WTC11 (cell line): ENCODE measurements at regions not wholly inside any gene's neighbourhood (a gene's known extent, or its start where the extent isn't known, plus 50 kb on each side); places are given as distances from the start of the nearest gene placed in this dataset.

ENCODE experiments used
- ESRRA ChIP-seq: sonication (generic); formaldehyde crosslinking; IDR thresholded peaks from 2 replicates; pipeline ENCODE4 v1.8.1; 2022; ENCODE audit warnings: mild to moderate bottlenecking, missing genetic modification reagents, borderline replicate concordance
- ETV6 ChIP-seq: sonication (generic); formaldehyde crosslinking; IDR thresholded peaks from 2 replicates; pipeline ENCODE4 v1.8.1; 2022; ENCODE audit warnings: mild to moderate bottlenecking, missing genetic modification reagents
- FOXK1 ChIP-seq: sonication (generic); formaldehyde crosslinking; IDR thresholded peaks from 2 replicates; pipeline ENCODE4 v1.8.0; 2022; ENCODE audit warnings: mild to moderate bottlenecking, moderate library complexity, missing genetic modification reagents
- RELA ChIP-seq: sonication (generic); formaldehyde crosslinking; IDR thresholded peaks from 2 replicates; pipeline ENCODE4 v1.8.1; 2022; ENCODE audit warnings: missing genetic modification reagents, mild to moderate bottlenecking, borderline replicate concordance
- ZNF232 ChIP-seq: sonication (generic); formaldehyde crosslinking; IDR thresholded peaks from 2 replicates; pipeline ENCODE4 v1.8.0; 2022; ENCODE audit warnings: mild to moderate bottlenecking, missing genetic modification reagents
- TF ChIP-seq, protein P1 (sequence below): fragments of 200-600 bp; IDR thresholded peaks from 2 replicates; pipeline ENCODE4 v1.8.0; 2022; ENCODE audit warnings: antibody characterized with exemption
- TF ChIP-seq, protein P2 (sequence below): sonication (generic); formaldehyde crosslinking; IDR thresholded peaks from 2 replicates; pipeline ENCODE4 v1.8.0; 2022; ENCODE audit warnings: mild to moderate bottlenecking, missing genetic modification reagents
- TF ChIP-seq, protein P3 (sequence below): sonication (generic); formaldehyde crosslinking; IDR thresholded peaks from 2 replicates; pipeline ENCODE4 v1.8.0; 2023; ENCODE audit warnings: missing genetic modification reagents, mild to moderate bottlenecking, borderline replicate concordance
- TF ChIP-seq, protein P4 (sequence below): sonication (generic); formaldehyde crosslinking; IDR thresholded peaks from 2 replicates; pipeline ENCODE4 v1.8.1; 2022; ENCODE audit warnings: low read depth, mild to moderate bottlenecking, moderate library complexity, missing genetic modification reagents, borderline replicate concordance

DNA sequence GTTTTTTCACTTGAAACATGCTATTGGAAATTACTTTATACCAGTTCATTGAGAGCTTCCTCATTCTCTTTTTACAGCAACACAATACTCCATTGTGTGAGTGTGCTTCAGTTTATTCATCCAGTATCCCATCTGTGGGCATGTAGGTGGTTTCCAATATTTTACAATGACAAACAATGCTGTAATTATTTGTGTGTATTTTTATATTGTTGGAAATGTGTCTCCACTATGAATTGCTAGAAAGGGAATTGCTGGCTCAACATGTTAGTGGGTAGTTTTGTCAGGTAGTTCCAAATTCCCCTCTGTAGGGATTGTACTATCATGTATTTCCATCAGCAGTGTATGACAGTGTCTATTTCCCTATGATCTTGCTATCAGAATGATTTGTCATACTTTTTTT is 65.8 kb upstream of the MAGI1 start:
- TF ChIP-seq, protein P1, sequence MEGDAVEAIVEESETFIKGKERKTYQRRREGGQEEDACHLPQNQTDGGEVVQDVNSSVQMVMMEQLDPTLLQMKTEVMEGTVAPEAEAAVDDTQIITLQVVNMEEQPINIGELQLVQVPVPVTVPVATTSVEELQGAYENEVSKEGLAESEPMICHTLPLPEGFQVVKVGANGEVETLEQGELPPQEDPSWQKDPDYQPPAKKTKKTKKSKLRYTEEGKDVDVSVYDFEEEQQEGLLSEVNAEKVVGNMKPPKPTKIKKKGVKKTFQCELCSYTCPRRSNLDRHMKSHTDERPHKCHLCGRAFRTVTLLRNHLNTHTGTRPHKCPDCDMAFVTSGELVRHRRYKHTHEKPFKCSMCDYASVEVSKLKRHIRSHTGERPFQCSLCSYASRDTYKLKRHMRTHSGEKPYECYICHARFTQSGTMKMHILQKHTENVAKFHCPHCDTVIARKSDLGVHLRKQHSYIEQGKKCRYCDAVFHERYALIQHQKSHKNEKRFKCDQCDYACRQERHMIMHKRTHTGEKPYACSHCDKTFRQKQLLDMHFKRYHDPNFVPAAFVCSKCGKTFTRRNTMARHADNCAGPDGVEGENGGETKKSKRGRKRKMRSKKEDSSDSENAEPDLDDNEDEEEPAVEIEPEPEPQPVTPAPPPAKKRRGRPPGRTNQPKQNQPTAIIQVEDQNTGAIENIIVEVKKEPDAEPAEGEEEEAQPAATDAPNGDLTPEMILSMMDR, result no peak
- TF ChIP-seq FOXK1 (CRISPR knock-in tag) (no peak), ZNF232 (CRISPR knock-in tag) (no peak), RELA (CRISPR knock-in tag) (no peak), ETV6 (CRISPR knock-in tag) (no peak), ESRRA (CRISPR knock-in tag) (no peak)
- TF ChIP-seq, protein P2, sequence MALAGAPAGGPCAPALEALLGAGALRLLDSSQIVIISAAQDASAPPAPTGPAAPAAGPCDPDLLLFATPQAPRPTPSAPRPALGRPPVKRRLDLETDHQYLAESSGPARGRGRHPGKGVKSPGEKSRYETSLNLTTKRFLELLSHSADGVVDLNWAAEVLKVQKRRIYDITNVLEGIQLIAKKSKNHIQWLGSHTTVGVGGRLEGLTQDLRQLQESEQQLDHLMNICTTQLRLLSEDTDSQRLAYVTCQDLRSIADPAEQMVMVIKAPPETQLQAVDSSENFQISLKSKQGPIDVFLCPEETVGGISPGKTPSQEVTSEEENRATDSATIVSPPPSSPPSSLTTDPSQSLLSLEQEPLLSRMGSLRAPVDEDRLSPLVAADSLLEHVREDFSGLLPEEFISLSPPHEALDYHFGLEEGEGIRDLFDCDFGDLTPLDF (CRISPR knock-in tag), result no peak
- TF ChIP-seq, protein P3, sequence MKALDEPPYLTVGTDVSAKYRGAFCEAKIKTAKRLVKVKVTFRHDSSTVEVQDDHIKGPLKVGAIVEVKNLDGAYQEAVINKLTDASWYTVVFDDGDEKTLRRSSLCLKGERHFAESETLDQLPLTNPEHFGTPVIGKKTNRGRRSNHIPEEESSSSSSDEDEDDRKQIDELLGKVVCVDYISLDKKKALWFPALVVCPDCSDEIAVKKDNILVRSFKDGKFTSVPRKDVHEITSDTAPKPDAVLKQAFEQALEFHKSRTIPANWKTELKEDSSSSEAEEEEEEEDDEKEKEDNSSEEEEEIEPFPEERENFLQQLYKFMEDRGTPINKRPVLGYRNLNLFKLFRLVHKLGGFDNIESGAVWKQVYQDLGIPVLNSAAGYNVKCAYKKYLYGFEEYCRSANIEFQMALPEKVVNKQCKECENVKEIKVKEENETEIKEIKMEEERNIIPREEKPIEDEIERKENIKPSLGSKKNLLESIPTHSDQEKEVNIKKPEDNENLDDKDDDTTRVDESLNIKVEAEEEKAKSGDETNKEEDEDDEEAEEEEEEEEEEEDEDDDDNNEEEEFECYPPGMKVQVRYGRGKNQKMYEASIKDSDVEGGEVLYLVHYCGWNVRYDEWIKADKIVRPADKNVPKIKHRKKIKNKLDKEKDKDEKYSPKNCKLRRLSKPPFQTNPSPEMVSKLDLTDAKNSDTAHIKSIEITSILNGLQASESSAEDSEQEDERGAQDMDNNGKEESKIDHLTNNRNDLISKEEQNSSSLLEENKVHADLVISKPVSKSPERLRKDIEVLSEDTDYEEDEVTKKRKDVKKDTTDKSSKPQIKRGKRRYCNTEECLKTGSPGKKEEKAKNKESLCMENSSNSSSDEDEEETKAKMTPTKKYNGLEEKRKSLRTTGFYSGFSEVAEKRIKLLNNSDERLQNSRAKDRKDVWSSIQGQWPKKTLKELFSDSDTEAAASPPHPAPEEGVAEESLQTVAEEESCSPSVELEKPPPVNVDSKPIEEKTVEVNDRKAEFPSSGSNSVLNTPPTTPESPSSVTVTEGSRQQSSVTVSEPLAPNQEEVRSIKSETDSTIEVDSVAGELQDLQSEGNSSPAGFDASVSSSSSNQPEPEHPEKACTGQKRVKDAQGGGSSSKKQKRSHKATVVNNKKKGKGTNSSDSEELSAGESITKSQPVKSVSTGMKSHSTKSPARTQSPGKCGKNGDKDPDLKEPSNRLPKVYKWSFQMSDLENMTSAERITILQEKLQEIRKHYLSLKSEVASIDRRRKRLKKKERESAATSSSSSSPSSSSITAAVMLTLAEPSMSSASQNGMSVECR, result no peak
- TF ChIP-seq, protein P4, sequence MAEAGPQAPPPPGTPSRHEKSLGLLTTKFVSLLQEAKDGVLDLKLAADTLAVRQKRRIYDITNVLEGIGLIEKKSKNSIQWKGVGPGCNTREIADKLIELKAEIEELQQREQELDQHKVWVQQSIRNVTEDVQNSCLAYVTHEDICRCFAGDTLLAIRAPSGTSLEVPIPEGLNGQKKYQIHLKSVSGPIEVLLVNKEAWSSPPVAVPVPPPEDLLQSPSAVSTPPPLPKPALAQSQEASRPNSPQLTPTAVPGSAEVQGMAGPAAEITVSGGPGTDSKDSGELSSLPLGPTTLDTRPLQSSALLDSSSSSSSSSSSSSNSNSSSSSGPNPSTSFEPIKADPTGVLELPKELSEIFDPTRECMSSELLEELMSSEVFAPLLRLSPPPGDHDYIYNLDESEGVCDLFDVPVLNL, result no peak
